ENCODE measurements at regions not wholly inside any gene's neighbourhood (a gene's known extent, or its start where the extent isn't known, plus 50 kb on each side); places are given as distances from the start of the nearest gene placed in this dataset.

DNA sequence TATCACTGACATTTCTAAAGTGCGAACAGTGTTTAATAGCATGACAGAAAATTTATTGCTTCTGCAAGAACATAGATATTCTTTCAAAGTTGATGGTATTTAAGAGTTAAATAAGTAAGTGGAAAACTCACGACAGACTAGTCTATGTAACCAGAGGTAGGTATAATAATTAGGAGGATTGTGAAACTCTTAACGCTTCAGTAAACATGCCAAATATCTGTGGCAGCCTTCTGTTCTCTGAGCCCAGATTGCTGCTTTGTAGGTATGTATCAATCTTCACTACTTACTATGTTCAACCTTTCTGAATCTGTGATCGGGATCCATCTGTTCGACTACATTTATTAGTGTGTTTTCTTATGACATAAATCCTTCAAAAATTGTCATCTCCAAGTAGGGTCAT is 53.6 kb upstream of the SPANXB1 start:
- no peaks in the 10 kb centered on the region for H3K27me3 ChIP-seq (ENCODE audit: control insufficient read depth, insufficient read depth, low read length)
- DNase-seq (no peak), ATAC-seq (ENCODE audit: low read depth) (no peak)
- ChIA-PET CTCF (no interaction called here), POLR2A (ENCODE audit: unreplicated experiment) (no interaction called here)
- no peak overlapping the region for H2BK15ac ChIP-seq (ENCODE audit: low read depth, low read length)
- BruUV-seq (replicated peaks) = no TSS peak
- H2BK20ac ChIP-seq (ENCODE audit: low read depth, low read length) = no peak overlapping the region
- no peaks in the 10 kb centered on the region for H3K4me1 ChIP-seq (ENCODE audit: control insufficient read depth, insufficient read depth, low read length)
- no peaks in the 10 kb centered on the region for H3K36me3 ChIP-seq (ENCODE audit: control insufficient read depth, insufficient read depth, low read length)
- in situ Hi-C loops (cut with MboI; ENCODE audit: low sequenced_read_pairs) (no loop called here), dilution Hi-C loops (cut with HindIII; ENCODE audit: low sequenced_read_pairs, unreplicated experiment) (no loop called here), intact Hi-C loops (cut with micrococcal nuclease) (no loop called here)
- TF ChIP-seq RAD21 (IDR thresholded peaks at IDR 0.05; ENCODE audit: low read length) (no peak), MXI1 (IDR thresholded peaks at IDR 0.05; ENCODE audit: borderline replicate concordance, low read depth, low read length) (no peak), RCOR1 (IDR thresholded peaks at IDR 0.05; ENCODE audit: insufficient replicate concordance, low read length) (no peak)
- H3K79me1 ChIP-seq (ENCODE audit: low read depth in 1 of 2, low read length in 2 of 2) = no peaks in the 10 kb centered on the region
- no peaks in the 10 kb centered on the region for H4K20me1 ChIP-seq (ENCODE audit: insufficient read depth, low read length)
- H3K4me2 ChIP-seq (ENCODE audit: low read depth, low read length) = no peak overlapping the region
- H3K23ac ChIP-seq (ENCODE audit: low read depth, low read length) = no peak overlapping the region
- H2AK9ac ChIP-seq (replicated peaks; ENCODE audit: low read depth, low read length, poor library complexity) = no peak overlapping the region
- no peak overlapping the region for H2AK5ac ChIP-seq (ENCODE audit: low read depth, low read length)
- WGBS, 2 experiments (ENCODE audit: extremely low coverage in 2 of 2, insufficient read length in 1 of 2) = no CpG with 5 or more reads among the region's 5 CpGs
- no peak overlapping the region for H3K14ac ChIP-seq (replicated peaks; ENCODE audit: low read depth, low read length)
- no peak overlapping the region for H4K5ac ChIP-seq (ENCODE audit: low read depth, low read length)
- no peak overlapping the region for H2AFZ ChIP-seq (replicated peaks; ENCODE audit: low read length, poor library complexity)
- no peaks in the 10 kb centered on the region for H3K9me3 ChIP-seq (ENCODE audit: control insufficient read depth, insufficient read depth, low read length)
- H3K9ac ChIP-seq (ENCODE audit: low read depth, low read length) = no peak overlapping the region
- H4K91ac ChIP-seq (ENCODE audit: insufficient read depth, low read depth, low read length) = no peak overlapping the region
- no peak overlapping the region for H3K4ac ChIP-seq (ENCODE audit: low read depth, low read length)
- H3K9me1 ChIP-seq (ENCODE audit: insufficient read depth, low read length) = no peaks in the 10 kb centered on the region
- no peak overlapping the region for H2BK5ac ChIP-seq (ENCODE audit: low read depth, low read length, poor library complexity, severe bottlenecking)
- no peak overlapping the region for H2BK120ac ChIP-seq (ENCODE audit: low read depth, low read length)
- H3K4me3 ChIP-seq (ENCODE audit: insufficient read depth, low read depth, low read length) = no peak overlapping the region
- H3K27ac ChIP-seq (ENCODE audit: insufficient read depth, low read length) = no peak overlapping the region
- H4K8ac ChIP-seq (ENCODE audit: low read depth in 2 of 2, low read length in 2 of 2) = no peak overlapping the region
- no peak overlapping the region for H3K18ac ChIP-seq (ENCODE audit: low read depth, low read length)
- H3K56ac ChIP-seq (ENCODE audit: extremely low read depth, insufficient read depth, low read length) = no peak overlapping the region

All from IMR-90 (cell line).